Epithelial cell of proximal tubule (primary cell): ENCODE measurements at regions not wholly inside any gene's neighbourhood (a gene's known extent, or its start where the extent isn't known, plus 50 kb on each side); places are given as distances from the start of the nearest gene placed in this dataset.
A peak's percentile ranks its signal among the peaks of the same experiment; 100 is the strongest.

Experiments
- DNase-seq: peaks from one replicate; pipeline ENCODE4 v3.0.0-alpha.2; 2011; ENCODE audit warnings: low read depth
- H3K4me3 ChIP-seq: 2 replicates; pipeline ENCODE4 v1.5.1; 2011; ENCODE audit warnings: low read depth, mild to moderate bottlenecking, low read length
- CTCF ChIP-seq: conservative IDR thresholded peaks from 2 replicates; pipeline ENCODE4 v1.5.1; 2012; ENCODE audit warnings: low read depth, mild to moderate bottlenecking, low read length

- TF ChIP-seq CTCF = no peak
- no peak overlapping the region for H3K4me3 ChIP-seq
- no peak for DNase-seq
These were observed 212.7 kb upstream of the TAPT1 start for GRCh38 chr4:16438986-16439385.

- TF ChIP-seq CTCF = no peak
- no peak overlapping the region for H3K4me3 ChIP-seq
- DNase-seq = no peak
These were observed 211.6 kb upstream of the TAPT1 start for GRCh38 chr4:16437836-16438235.

- no peak for TF ChIP-seq CTCF
- no peak overlapping the region for H3K4me3 ChIP-seq
- DNase-seq = no peak
These were observed 205.6 kb upstream of the TAPT1 start for GRCh38 chr4:16431866-16432265.

- H3K4me3 ChIP-seq = no peak overlapping the region
- no peak for TF ChIP-seq CTCF
- peak; percentile 92 for DNase-seq
These were observed 192.5 kb upstream of the TAPT1 start for GRCh38 chr4:16418814-16419213.

GRCh38 chr4:16417198-16417597 lies 190.9 kb upstream of the TAPT1 start:
- no peak overlapping the region for H3K4me3 ChIP-seq
- DNase-seq = no peak
- no peak for TF ChIP-seq CTCF

- H3K4me3 ChIP-seq = no peak overlapping the region
- no peak for TF ChIP-seq CTCF
- no peak for DNase-seq
These were observed 190.3 kb upstream of the TAPT1 start for GRCh38 chr4:16416601-16417000.

GRCh38 chr4:16415751-16416150 lies 189.5 kb upstream of the TAPT1 start:
- DNase-seq = no peak
- no peak for TF ChIP-seq CTCF
- no peak overlapping the region for H3K4me3 ChIP-seq
